RWPE1 (cell line): ENCODE measurements at regions not wholly inside any gene's neighbourhood (a gene's known extent, or its start where the extent isn't known, plus 50 kb on each side); places are given as distances from the start of the nearest gene placed in this dataset.

Source experiments
- CTCF ChIA-PET: fragments of 350-600 bp; sonication (Branson Sonifier 250); formaldehyde crosslinking; extraction: SDS; loops from one replicate; lab custom pipeline; 2021; lab: Yijun Ruan, JAX
- POLR2A ChIA-PET: fragments of 400-600 bp; formaldehyde crosslinking; extraction: SDS; loops from one replicate; lab custom pipeline; 2020; ENCODE audit warnings: antibody characterized with exemption; ENCODE audit not compliant: low non-redundant PET; lab: Yijun Ruan, JAX
- DNase-seq: peaks from one replicate; pipeline ENCODE4 v3.0.0; 2012; ENCODE audit warnings: low spot score
- H3K27ac ChIP-seq: fragments of 450-650 bp; 2 replicates; pipeline ENCODE4 v1.5.1; 2017
- TF ChIP-seq, protein P1 (sequence below): fragments of 450-650 bp; conservative IDR thresholded peaks from 2 replicates; pipeline ENCODE4 v1.5.1; 2017; ENCODE audit warnings: low read depth, mild to moderate bottlenecking

DNA sequence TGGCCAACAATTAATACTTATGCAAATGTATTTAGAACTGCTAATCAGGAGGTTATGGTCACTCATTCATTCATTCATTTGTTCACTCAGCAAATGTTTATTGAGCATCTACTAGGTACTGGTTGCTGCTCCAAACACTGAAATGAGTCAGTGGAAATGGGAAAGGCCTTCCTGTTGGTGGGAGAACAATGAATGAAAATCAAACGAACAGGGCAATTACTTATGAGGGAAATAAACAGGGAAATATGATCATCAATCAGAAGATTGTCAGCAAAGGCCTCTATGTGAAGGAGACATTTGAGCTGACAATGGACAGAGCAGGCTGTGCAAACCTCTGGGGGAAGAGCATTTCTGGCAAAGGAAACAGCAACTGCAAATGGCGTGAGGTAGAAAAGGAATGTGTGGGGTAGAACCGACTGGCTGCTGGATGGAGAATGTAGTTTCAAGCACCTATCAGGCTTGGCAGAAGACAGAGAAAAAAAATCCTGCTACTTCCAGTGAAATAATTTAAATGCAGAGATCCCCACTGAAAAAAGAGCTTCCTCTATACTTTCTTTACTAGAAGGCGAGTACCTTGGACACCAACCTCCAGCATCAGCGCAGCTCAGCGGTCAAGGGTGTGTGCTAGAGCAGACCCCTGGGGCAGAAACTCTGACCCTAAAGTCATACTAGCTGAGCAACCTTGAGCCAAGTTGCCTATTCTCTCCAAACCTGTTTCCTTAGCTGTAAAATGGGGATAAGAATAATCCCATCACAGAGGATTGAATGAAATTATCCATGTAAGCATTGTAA lies 108.8 kb upstream of the EEPD1 start:
- no peak overlapping the region for H3K27ac ChIP-seq
- DNase-seq, result no peak
- TF ChIP-seq, protein P1, sequence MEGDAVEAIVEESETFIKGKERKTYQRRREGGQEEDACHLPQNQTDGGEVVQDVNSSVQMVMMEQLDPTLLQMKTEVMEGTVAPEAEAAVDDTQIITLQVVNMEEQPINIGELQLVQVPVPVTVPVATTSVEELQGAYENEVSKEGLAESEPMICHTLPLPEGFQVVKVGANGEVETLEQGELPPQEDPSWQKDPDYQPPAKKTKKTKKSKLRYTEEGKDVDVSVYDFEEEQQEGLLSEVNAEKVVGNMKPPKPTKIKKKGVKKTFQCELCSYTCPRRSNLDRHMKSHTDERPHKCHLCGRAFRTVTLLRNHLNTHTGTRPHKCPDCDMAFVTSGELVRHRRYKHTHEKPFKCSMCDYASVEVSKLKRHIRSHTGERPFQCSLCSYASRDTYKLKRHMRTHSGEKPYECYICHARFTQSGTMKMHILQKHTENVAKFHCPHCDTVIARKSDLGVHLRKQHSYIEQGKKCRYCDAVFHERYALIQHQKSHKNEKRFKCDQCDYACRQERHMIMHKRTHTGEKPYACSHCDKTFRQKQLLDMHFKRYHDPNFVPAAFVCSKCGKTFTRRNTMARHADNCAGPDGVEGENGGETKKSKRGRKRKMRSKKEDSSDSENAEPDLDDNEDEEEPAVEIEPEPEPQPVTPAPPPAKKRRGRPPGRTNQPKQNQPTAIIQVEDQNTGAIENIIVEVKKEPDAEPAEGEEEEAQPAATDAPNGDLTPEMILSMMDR, result no peak
- CTCF ChIA-PET, result interaction anchor here (0.9 kb wide), 1 partner anchor 14 kb away, joined by 3 read pairs; no protein-coding TSS in a partner anchor
- POLR2A ChIA-PET, result no interaction called here

DNA sequence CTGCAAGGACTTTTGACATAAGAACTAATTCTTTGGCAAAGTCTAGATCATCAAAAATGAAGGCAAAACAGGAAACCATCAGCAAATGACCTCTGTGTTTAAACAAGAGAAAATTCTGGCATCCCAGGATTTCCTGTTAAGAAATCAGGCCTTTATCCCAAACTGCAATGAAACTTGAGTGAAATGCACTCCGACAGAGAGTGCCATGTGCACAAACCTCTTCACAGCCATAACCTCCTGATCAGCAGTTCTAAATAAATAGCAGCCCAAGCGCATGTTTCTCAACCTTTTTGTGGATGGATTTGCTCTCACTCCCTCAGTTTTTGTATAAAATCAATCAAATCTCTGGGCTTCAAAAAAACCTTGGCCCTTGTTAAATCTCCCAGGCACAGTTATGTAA lies 107.7 kb upstream of the EEPD1 start:
- H3K27ac ChIP-seq, result no peak overlapping the region
- CTCF ChIA-PET, result no interaction called here
- POLR2A ChIA-PET, result interaction anchor here (0.5 kb wide), 1 partner anchor 336 kb away, joined by 3 read pairs; no protein-coding TSS in a partner anchor
- no peak for DNase-seq
- TF ChIP-seq, protein P1, result no peak

DNA sequence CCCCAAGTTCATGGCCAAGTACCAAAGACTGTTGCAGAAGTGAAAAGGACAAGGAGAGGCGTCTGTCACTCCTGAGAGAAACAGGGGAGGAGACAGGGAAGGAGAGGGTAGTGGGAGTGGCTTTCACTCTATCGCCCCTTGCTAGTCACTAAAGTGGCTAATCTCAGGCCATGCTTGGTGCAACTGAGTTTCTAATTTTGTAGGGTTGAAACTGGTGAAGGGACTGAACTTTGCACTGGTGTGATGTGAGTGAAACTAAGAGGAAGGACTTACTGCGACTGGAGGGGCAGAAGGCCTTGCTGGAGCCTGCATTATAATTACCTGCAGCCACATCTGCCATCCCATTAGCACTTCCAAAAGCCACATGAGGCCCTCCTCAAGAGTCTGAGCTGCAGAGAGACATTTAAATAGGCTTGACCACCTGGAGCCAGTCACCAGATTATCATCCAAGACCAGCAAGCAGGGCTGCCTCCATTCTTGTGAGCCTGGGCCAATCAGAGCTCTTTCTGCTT lies 107.2 kb upstream of the EEPD1 start:
- ChIA-PET POLR2A (interaction anchor here (0.5 kb wide), 1 partner anchor 337 kb away, joined by 3 read pairs; no protein-coding TSS in a partner anchor), CTCF (no interaction called here)
- H3K27ac ChIP-seq, result no peak overlapping the region
- DNase-seq, result no peak
- TF ChIP-seq, protein P1, result no peak

DNA sequence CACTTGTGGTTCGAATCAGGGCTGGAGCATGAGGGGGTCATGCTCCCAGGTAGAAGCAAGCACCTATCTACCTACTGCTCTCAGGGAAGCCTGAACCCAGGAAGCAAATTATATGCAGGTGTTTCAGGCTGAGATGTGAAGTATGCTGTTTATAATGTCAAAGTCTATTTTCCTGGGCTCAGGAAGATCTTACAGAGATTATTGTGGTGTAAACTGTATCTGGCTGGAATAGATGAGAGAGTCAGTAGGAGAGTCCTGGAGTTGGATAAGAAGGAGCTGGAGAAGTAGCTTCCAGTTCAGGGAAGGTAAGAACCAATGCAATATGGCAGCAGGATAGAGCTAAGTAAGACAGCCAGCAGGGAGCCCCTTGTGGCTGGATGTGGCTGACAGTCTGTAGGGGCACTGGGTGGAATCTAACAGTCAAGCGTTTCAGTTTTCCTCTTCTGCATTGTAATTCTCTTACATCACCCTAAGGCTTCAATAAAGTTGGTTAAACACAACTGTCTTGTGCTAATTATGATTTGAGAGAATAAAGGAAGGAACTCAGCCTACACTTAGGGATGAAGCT lies 105.9 kb upstream of the EEPD1 start:
- POLR2A ChIA-PET, result no interaction called here
- CTCF ChIA-PET, result no interaction called here
- TF ChIP-seq, protein P1, result no peak
- H3K27ac ChIP-seq, result peak overlapping the region; percentile 50
- DNase-seq, result no peak

DNA sequence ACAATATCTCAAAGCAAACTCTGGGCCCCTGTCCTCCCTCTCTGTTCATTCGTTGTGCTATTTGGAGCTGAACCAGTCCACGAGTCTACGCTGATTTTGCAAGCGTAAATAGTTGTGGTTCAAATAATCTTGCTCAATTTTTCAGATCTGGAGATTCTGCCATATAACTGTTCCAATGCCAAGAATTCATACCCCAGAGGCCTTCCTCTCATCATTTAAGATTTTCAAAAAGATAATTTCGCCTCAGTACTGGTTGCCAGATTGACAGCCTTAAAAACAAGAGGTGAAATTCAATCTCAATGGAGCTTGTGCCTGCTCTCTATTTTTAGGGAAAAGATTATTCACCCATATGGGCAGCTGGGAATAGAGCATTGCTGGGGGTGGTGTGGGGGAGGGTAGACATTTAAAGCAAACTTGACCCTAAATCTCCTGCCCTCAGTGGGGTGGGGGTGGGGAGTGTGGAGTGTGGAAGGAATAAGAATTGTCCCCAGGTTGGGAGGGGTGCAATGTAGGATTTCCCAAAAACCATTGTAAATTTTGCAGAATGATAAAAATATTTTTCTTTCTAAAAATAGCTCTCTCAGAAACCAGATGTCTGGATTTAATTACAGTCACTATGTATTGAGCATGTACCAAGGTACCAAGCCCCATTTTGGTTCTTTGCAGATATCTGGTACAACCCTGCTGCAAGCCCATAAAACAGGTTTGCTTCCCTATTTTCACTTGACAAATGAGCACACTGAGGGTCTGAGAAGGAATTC lies 104.7 kb upstream of the EEPD1 start:
- no peak overlapping the region for H3K27ac ChIP-seq
- TF ChIP-seq, protein P1, result no peak
- ChIA-PET CTCF (interaction anchor here (1.1 kb wide), 1 partner anchor 63 kb away, joined by 4 read pairs; no protein-coding TSS in a partner anchor), POLR2A (no interaction called here)
- peak; percentile 62 for DNase-seq

DNA sequence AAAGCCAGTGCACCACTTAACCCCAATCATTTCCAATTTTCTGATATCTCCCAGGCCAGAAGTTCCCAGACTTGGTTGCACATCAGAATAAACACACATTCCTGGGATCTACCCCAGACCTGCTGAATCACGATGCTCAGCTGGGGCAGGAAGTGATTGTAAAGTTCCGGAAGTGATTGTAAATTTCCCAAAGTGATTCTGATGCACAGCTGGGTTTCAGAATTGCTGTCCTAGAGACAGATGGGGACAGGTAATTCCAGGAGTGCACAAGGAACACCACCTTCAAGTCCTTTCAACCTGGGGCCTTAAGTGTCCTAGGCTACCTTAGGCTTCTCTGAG lies 104.2 kb upstream of the EEPD1 start:
- TF ChIP-seq, protein P1, result no peak
- no peak overlapping the region for H3K27ac ChIP-seq
- DNase-seq, result no peak
- ChIA-PET POLR2A (no interaction called here), CTCF (interaction anchor here (1.1 kb wide), 1 partner anchor 63 kb away, joined by 4 read pairs; no protein-coding TSS in a partner anchor)
